ENCODE measurements at regions not wholly inside any gene's neighbourhood (a gene's known extent, or its start where the extent isn't known, plus 50 kb on each side); places are given as distances from the start of the nearest gene placed in this dataset.
A peak's percentile ranks its signal among the peaks of the same experiment; 100 is the strongest.

DNA sequence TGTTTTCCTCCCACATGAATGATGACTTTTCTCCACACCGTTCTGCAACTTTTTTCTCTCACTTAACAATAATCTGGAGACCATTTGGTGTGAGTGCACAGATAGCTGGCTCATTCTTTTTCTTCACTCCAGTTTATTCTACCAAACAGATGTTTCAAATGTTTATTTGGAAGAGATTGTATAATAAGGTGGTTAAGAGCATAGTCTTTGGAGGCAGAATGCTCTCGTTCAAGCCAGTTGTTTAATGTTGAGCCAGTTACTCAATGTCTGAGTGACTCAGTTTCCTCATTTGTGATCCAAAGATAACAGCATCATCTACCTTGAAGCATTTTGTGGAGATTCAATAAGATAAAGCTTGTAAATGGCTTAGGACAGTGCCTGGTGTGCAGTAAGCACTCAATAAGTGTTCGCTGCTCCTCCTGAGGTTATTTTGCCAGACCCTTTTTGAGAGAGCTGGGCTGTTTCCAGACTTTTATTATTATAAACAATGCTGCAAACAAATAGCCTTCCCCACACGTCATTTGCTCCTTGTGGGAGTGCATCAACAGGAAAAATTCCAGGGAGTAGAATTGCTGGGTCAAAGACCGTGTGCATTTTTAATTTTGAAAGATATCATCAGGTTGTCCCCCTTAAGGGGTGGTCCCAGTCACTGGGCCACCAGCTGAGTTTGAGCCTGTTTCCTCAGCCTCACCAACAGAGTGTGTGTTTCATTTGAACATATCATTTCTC lies 70.6 kb downstream of the VEGFA start:
- Histone ChIP-seq H3K27me3 (replicated peaks; ENCODE audit: control insufficient read depth, insufficient read depth, low read length) (peaks cover 15% of the 10 kb centered on the region), H3K9me3 (ENCODE audit: control insufficient read depth, low read length) (no peaks in the 10 kb centered on the region), H3K4me3 (ENCODE audit: low read length) (no peak overlapping the region), H3K4me1 (ENCODE audit: control insufficient read depth, insufficient read depth, low read length) (peaks cover 13% of the 10 kb centered on the region), H3K9ac (ENCODE audit: low read length) (no peak overlapping the region), H3K36me3 (ENCODE audit: control insufficient read depth, insufficient read depth, low read length, severe bottlenecking) (no peaks in the 10 kb centered on the region)
- peak; percentile 38 for DNase-seq (ENCODE audit: low read depth)

DNA sequence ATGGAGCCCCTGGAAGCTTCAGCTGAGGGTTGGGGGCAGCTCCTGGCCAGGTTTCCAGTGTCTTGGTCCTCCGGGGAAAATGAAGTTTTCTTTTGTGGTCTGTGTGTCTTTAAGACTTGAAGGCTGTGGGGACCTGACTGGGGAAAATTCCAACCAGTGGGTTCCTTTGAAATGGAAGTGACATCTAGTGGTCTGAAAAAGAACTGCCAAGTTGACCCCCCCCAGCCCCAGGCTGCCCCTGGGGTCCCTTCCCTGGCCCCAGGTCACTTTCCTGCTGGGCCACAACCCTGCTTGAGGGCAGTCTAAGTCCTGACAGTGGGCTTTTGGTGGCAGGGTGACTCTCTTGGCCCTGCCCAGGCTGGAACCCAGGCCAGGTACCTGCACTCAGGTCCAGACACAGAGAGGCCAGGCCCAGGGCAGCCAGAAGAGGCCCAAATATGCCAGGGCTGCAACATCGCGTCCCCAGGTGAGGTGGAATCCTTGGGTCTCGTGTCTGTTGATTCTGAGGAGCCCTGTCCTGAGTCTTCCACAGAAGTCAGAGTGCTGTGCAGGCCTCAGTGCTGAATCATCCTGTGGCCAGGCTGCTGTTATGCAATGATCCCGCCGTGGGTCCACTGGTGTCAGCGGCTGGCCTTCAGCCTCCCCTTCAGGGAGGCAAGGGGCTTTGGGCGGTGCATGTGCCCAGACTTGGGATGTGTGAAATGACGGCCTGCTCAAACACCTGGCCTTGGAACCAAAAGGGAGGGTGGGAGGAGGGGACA lies 68.4 kb downstream of the VEGFA start:
- H3K9ac ChIP-seq (ENCODE audit: low read length), result peak overlapping the region; percentile 64
- no peak overlapping the region for H3K4me3 ChIP-seq (ENCODE audit: low read length)
- H3K27me3 ChIP-seq (replicated peaks; ENCODE audit: control insufficient read depth, insufficient read depth, low read length), result no peaks in the 10 kb centered on the region
- DNase-seq (ENCODE audit: low read depth), result peak; percentile 86
- H3K9me3 ChIP-seq (ENCODE audit: control insufficient read depth, low read length), result no peaks in the 10 kb centered on the region
- peaks cover 13% of the 10 kb centered on the region for H3K4me1 ChIP-seq (ENCODE audit: control insufficient read depth, insufficient read depth, low read length)
- H3K36me3 ChIP-seq (ENCODE audit: control insufficient read depth, insufficient read depth, low read length, severe bottlenecking), result no peaks in the 10 kb centered on the region

DNA sequence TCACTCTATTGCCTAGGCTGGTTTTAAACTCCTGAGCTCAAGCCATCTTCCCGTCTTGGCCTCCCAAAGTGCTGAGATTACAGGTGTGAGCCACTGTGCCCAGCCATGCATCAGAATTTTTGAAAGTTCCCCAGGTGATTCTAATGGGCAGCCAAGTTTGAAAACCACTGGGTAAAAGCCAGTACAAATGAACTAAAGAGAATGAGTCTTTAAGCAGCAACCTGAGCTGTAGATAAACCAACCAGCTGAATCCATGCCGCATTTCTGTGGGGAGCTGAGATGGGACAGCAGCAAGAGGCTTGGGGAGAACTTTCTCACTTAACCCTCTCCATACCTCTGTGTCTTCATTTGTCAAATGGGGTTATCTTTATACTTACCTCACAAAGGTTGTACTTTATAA lies 67.5 kb downstream of the VEGFA start:
- H3K9ac ChIP-seq (ENCODE audit: low read length), result no peak overlapping the region
- no peak overlapping the region for H3K4me3 ChIP-seq (ENCODE audit: low read length)
- no peaks in the 10 kb centered on the region for H3K36me3 ChIP-seq (ENCODE audit: control insufficient read depth, insufficient read depth, low read length, severe bottlenecking)
- peaks cover 13% of the 10 kb centered on the region for H3K4me1 ChIP-seq (ENCODE audit: control insufficient read depth, insufficient read depth, low read length)
- no peaks in the 10 kb centered on the region for H3K27me3 ChIP-seq (replicated peaks; ENCODE audit: control insufficient read depth, insufficient read depth, low read length)
- no peaks in the 10 kb centered on the region for H3K9me3 ChIP-seq (ENCODE audit: control insufficient read depth, low read length)
- DNase-seq (ENCODE audit: low read depth), result no peak

DNA sequence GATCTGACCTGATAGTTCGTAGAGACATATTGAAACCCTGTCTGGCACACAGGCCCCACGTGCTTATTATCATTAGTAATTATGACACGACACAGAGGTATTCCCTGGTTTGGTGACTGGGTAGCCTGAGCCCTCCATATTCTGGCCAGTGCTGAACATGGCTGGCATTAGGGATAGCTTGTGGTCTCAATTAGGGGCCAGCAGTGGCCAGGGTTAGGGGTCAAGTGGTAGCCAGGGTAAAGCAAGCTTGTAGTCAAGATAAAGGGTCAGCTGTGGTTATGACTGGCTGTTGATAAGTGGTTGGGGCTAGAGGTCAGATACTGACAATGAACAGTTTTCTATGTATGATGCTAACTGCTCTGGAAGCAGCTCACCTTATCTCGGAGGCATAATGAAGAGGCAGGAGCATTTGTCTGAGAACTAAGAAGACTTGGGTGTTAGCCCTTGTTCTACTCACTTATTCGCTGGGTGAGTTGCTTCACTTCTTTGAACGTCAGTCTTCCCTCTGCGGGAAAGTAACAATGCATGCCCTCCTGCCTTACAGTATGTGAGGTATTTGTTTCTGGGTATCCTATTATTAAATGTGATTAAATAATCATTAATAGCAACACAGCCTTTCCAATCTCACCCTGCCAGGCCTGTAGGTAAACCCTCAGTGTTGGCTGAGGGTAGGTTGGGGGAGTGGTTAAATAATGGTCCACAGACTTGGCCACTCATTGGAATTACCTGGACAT lies 66.7 kb downstream of the VEGFA start:
- DNase-seq (ENCODE audit: low read depth), result no peak
- peaks cover 13% of the 10 kb centered on the region for H3K4me1 ChIP-seq (ENCODE audit: control insufficient read depth, insufficient read depth, low read length)

More for the DNA sequence above, 66.7 kb downstream of the VEGFA start:
- Histone ChIP-seq H3K9ac (ENCODE audit: low read length) (no peak overlapping the region), H3K36me3 (ENCODE audit: control insufficient read depth, insufficient read depth, low read length, severe bottlenecking) (no peaks in the 10 kb centered on the region), H3K4me3 (ENCODE audit: low read length) (no peak overlapping the region), H3K9me3 (ENCODE audit: control insufficient read depth, low read length) (no peaks in the 10 kb centered on the region), H3K27me3 (replicated peaks; ENCODE audit: control insufficient read depth, insufficient read depth, low read length) (peaks cover 1% of the 10 kb centered on the region)
